Bronchial epithelial cell (primary cell): ENCODE measurements at regions not wholly inside any gene's neighbourhood (a gene's known extent, or its start where the extent isn't known, plus 50 kb on each side); places are given as distances from the start of the nearest gene placed in this dataset.
"Not testable (repeated sequence)": the region's sequence is repeated elsewhere in the genome, so short reads cannot be mapped to it uniquely, and the experiment has no call there.

Source experiments
- DNase-seq: peaks from one replicate; pipeline ENCODE4 v3.0.0-alpha.2; 2010; ENCODE audit warnings: low read depth
- FAIRE-seq: peaks from 2 replicates; lab custom pipeline; 2011; peaks lifted over from hg19 to GRCh38; lab: Jason Lieb, UNC
- H3K27me3 ChIP-seq: 2 replicates; pipeline ENCODE4 v1.5.1; 2011; ENCODE audit warnings: low read length; ENCODE audit not compliant: control insufficient read depth, insufficient read depth
- H3K36me3 ChIP-seq: 2 replicates; pipeline ENCODE4 v1.5.1; 2011; ENCODE audit warnings: low read length; ENCODE audit not compliant: control insufficient read depth, insufficient read depth
- H3K4me3 ChIP-seq: 2 replicates; pipeline ENCODE4 v1.5.1; 2011; ENCODE audit warnings: mild to moderate bottlenecking, low read depth, low read length, control low read depth
- TF ChIP-seq, protein P1 (sequence below): IDR thresholded peaks from 2 replicates; pipeline ENCODE4 v1.5.1; 2011; ENCODE audit warnings: mild to moderate bottlenecking, moderate library complexity, low read length, control low read depth, inconsistent platforms; ENCODE audit not compliant: insufficient read depth, severe bottlenecking

DNA sequence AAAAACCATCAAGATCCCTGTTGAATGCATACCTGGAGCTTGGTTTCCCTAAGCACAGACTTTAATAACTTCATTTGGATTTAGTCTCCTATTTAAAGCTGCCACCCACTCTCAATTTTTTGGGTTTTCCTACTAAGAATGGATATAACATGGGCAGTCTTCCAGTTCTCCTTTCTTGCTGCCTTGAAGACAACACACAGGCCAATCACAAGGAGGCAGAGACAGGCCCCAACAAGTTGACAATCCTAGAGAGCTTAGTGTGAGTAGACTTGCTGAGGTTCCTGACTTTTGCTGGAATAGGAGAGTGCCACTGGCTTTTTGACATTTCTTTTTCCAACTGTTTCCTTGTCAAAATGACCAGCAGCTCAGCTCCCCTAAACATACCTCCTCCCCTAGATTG lies 112.3 kb upstream of the ESR1 start:
- TF ChIP-seq, protein P1, sequence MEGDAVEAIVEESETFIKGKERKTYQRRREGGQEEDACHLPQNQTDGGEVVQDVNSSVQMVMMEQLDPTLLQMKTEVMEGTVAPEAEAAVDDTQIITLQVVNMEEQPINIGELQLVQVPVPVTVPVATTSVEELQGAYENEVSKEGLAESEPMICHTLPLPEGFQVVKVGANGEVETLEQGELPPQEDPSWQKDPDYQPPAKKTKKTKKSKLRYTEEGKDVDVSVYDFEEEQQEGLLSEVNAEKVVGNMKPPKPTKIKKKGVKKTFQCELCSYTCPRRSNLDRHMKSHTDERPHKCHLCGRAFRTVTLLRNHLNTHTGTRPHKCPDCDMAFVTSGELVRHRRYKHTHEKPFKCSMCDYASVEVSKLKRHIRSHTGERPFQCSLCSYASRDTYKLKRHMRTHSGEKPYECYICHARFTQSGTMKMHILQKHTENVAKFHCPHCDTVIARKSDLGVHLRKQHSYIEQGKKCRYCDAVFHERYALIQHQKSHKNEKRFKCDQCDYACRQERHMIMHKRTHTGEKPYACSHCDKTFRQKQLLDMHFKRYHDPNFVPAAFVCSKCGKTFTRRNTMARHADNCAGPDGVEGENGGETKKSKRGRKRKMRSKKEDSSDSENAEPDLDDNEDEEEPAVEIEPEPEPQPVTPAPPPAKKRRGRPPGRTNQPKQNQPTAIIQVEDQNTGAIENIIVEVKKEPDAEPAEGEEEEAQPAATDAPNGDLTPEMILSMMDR, result no peak
- H3K4me3 ChIP-seq, result no peak overlapping the region
- H3K27me3 ChIP-seq, result no peaks in the 10 kb centered on the region
- DNase-seq, result peak; percentile 83
- H3K36me3 ChIP-seq, result no peaks in the 10 kb centered on the region
- no peak for FAIRE-seq

DNA sequence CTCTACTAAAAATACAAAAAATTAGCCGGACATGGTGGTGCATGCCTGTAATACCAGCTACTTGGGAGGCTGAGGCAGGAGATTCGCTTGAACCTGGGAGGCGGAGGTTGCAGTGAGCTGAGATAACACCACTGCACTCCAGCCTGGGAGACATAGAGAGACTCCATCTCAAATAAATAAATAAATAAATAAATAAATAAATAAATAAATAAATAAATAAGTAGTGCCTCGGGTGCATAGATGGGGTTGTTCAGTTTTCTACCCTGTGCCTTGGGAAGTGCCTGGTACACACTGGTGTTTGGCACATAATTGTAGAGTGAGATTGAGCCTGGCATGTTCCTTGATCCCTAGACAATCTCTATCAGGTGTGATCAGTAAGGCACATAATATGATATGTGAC lies 111.2 kb upstream of the ESR1 start:
- not testable (repeated sequence) for H3K27me3 ChIP-seq, H3K36me3 ChIP-seq, H3K4me3 ChIP-seq, DNase-seq, FAIRE-seq

DNA sequence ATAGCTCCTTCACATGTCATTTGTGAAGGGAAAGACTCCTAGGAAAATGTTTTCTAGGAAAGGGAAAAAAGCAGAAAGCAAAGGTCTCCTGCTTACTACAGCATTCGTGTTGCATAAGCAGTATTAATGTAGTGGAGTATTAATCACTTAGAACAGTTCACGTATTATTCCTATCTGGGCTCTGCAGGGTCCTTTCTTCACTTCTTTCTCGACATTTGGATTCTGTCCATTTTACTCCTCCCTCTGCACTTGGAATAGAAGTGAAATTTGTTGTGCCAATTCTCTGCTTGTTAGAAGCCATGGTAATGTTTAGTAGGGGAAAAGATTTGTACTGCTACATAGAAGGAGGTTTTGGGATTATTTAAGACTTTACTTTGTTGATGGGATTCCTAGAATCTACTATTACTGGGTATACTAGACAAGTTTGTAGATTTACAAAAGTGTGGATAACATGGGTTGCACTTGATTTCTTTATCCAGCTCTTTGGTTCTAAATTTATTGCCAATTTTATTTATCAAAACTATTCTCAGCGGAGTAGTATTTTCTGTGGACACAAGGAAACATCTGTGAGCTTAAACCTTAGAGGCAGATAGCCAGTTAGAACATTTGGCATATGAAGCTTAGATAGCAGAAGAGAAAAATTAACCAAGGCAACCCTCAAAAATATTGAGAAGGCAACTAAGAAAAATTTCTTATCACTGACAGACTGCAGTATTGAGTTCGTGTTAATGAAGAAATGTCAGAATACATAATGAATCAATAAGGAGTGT lies 108.4 kb upstream of the ESR1 start:
- Histone ChIP-seq H3K36me3 (no peaks in the 10 kb centered on the region), H3K27me3 (no peaks in the 10 kb centered on the region), H3K4me3 (no peak overlapping the region)
- FAIRE-seq (no peak), DNase-seq (no peak)
- TF ChIP-seq, protein P1, result no peak

DNA sequence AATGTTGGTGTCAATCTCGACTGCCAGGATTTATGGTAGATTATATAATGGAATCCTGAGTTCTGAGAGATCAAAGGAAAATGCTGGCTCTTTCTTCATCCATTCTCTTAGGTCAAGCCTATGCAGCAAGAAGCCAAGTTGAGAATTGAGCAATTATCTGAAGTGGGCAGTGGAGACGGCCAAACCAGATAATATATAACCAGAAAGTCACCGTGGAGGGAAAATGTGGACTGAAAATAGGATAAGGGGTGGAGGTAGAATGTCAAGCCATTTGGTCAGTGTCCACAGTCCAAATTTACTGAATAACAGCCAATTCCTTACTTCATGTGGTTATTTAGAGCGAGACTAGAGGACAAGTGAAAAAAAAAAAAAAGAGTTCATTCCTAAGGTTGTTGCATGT lies 107.8 kb upstream of the ESR1 start:
- H3K36me3 ChIP-seq, result no peaks in the 10 kb centered on the region
- no peaks in the 10 kb centered on the region for H3K27me3 ChIP-seq
- TF ChIP-seq, protein P1, result no peak
- DNase-seq (no peak), FAIRE-seq (no peak)
- H3K4me3 ChIP-seq, result no peak overlapping the region

DNA sequence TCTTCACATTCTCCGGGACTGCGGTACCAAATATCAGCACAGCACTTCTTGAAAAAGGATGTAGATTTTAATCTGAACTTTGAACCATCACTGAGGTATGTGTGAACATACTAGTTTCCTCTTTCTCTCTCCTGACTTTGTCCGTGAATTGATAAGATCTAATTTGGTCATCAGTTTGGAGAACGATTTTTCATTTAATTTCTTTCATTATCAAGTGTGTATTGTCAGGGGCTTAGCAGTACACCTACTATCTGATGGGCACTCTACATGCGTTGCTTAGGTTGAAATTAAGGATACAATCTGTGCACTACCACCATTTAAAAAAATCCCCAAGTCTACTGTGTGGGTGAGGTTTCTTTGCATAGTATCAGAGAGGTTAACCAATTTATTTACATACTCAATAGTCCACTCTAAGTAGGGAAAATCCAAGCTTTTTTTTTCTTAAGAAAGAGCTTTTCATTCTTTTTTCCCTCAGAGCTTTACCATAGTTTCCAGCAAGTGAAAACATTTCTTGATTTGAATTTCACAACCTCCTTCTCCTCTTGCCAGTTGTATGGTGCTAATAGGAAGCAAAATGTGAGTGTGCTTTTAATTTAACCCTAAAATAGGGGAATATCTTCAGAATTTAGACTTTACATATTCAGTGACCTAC lies 105.4 kb upstream of the ESR1 start:
- FAIRE-seq, result no peak
- H3K27me3 ChIP-seq, result no peaks in the 10 kb centered on the region
- no peaks in the 10 kb centered on the region for H3K36me3 ChIP-seq
- no peak overlapping the region for H3K4me3 ChIP-seq
- TF ChIP-seq, protein P1, result no peak
- no peak for DNase-seq

DNA sequence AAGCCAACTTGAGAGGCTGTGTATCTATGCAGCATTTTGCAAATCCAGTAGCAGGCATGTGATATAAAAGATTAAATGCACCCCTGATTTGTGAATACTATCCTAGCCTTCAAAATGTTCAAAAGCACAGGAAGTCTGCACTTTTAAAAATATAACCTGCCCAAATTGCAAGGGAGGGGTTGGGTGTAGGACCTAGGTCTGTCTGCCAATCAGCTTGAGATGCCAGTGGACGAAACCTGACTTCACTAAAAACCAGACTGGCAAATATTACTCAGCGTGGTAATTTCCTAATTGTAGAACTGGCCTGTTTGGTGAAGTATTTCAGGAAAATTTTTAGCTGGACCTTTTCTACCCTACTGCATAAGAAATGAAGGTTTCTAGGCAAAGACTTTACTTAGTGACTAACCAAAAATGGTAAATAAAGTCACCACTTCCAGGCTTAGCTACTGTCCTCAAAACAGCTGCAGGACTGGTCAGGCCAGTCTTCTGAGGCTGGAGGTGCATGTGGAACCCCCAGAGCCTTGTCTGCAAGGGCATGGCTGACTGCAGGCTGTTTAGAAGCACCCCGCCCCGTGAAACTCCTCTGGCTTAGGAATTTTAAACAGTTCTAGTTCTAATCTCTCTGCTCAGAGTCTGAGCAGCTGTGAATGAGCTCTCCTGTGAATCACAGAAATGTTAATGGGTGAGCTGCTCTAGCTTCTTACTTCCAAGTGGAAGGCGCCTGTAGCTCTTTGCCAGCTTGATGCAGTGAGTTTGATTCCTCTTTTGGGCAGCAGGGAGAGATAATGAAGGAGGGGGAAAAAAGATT lies 104.4 kb upstream of the ESR1 start:
- H3K36me3 ChIP-seq, result no peaks in the 10 kb centered on the region
- DNase-seq (peak; percentile 42), FAIRE-seq (no peak)
- H3K4me3 ChIP-seq, result no peak overlapping the region
- TF ChIP-seq, protein P1, result no peak
- no peaks in the 10 kb centered on the region for H3K27me3 ChIP-seq
